Astrocyte of the cerebellum (primary cell): ENCODE measurements at regions not wholly inside any gene's neighbourhood (a gene's known extent, or its start where the extent isn't known, plus 50 kb on each side); places are given as distances from the start of the nearest gene placed in this dataset.

Experiments used
- DNase-seq: peaks from one replicate; pipeline ENCODE4 v3.0.0-alpha.2; 2011; ENCODE audit warnings: low read depth
- H3K4me3 ChIP-seq: 2 replicates; pipeline ENCODE4 v1.5.1; 2011; ENCODE audit warnings: mild to moderate bottlenecking, low read depth, low read length, moderate library complexity
- in situ Hi-C: cut with HindIII; loops from 2 replicates; pipeline ENCODE4 v1.10.0; 2017; ENCODE audit warnings: low sequenced_read_pairs
- TF ChIP-seq, protein P1 (sequence below): IDR thresholded peaks from 2 replicates; pipeline ENCODE4 v1.5.1; 2012; ENCODE audit warnings: low read length, low read depth, moderate library complexity, mild to moderate bottlenecking; ENCODE audit errors: missing control alignments

DNA sequence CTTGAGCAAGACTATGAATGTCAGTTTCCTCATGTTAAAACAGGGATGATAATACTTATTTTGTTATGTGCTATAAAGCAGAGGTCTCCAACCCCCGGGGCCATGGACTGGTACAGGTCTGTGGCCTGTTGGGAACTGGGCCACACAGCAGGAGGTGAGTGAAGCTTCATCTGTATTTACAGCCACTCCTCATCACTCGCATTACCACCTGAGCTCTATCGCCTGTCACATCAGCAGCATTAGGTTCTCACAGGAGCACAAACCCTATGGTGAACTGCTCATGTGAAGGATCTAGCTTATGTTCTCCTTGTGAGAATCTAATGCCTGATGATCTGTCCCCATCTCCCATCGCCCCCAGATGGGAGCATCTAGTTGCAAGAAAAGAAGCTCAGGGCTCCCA is 365.3 kb upstream of the SMIM30 start:
- in situ Hi-C loops, result no loop called here
- TF ChIP-seq, protein P1, sequence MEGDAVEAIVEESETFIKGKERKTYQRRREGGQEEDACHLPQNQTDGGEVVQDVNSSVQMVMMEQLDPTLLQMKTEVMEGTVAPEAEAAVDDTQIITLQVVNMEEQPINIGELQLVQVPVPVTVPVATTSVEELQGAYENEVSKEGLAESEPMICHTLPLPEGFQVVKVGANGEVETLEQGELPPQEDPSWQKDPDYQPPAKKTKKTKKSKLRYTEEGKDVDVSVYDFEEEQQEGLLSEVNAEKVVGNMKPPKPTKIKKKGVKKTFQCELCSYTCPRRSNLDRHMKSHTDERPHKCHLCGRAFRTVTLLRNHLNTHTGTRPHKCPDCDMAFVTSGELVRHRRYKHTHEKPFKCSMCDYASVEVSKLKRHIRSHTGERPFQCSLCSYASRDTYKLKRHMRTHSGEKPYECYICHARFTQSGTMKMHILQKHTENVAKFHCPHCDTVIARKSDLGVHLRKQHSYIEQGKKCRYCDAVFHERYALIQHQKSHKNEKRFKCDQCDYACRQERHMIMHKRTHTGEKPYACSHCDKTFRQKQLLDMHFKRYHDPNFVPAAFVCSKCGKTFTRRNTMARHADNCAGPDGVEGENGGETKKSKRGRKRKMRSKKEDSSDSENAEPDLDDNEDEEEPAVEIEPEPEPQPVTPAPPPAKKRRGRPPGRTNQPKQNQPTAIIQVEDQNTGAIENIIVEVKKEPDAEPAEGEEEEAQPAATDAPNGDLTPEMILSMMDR, result no peak
- no peak for DNase-seq

DNA sequence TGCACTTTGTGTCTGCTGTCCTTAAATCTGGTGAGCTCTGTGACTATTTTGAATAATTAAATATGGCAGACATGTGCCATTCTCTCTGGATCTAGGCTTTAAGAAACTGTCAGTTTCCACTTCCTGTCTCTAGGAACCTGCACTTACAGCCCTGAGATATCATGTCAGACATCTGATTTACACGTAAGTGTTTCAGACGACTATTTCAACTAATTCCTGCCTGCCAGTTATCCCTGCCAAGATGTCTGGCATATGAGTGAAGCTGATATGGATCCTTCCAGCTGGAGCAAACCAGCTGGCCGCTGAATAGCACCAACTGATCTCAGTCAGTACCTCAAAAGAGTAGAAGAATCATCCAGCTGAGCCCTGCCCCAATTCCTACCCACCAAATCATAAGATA is 362.2 kb upstream of the SMIM30 start:
- H3K4me3 ChIP-seq, result no peak overlapping the region
- in situ Hi-C loops, result no loop called here
- TF ChIP-seq, protein P1, result no peak
- no peak for DNase-seq

More for the DNA sequence above, 365.3 kb upstream of the SMIM30 start:
- H3K4me3 ChIP-seq, result no peak overlapping the region

GRCh38 chr7:113464096-113464855 is 345.9 kb upstream of the SMIM30 start:
- no peak overlapping the region for H3K4me3 ChIP-seq
- in situ Hi-C loops, result no loop called here
- DNase-seq, result no peak
- TF ChIP-seq, protein P1, result no peak

DNA sequence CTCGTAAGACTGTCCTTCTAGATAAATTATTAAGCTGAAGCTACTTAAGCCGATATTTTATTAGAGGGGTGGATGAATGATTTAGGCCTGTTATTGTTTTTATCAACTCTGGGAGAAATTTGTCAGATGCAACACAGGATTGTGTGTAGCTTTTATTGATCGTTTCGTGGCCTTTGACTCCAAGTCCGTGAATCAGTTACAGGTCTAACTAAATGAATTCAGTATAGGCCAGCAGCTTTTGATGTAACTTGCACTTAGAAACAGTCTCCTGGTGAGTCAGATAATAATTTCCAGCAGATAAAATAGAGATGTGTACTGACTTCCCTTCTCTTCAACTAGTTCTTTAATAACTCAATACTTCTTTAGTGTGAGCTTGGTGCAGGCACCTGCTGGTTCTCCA is 341.7 kb upstream of the SMIM30 start:
- H3K4me3 ChIP-seq, result no peak overlapping the region
- in situ Hi-C loops, result no loop called here
- no peak for DNase-seq
- TF ChIP-seq, protein P1, result no peak

GRCh38 chr7:113456533-113456932 is 338.2 kb upstream of the SMIM30 start:
- H3K4me3 ChIP-seq, result no peak overlapping the region
- TF ChIP-seq, protein P1, result no peak
- in situ Hi-C loops, result no loop called here
- no peak for DNase-seq

DNA sequence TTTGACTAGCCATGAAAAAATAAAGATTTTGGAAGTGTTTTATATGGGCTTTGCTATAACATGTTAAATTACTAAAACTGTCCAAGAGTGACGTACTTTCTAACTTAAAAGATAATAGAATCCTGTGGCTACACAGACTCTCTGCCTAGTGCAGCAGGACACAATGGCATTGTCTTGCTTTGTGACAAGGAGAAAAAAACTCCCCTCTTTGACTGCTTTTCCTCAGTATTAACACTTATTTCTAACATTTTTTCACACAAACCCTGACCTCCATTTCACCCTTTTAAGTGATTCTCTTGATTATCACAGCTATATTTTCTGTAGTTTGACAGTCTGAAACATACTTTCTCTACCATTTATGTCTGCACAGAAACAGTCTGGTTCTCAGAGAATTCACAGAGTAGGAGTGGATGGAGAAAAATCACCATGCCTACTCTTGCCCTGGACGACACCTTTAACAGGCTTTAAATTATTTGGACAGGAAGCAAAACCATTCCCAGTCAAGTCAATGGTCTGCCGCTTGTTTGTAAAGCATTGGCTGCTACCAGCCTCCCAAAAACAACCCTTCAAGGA is 336.3 kb upstream of the SMIM30 start:
- in situ Hi-C loops, result no loop called here
- no peak overlapping the region for H3K4me3 ChIP-seq
- TF ChIP-seq, protein P1, result no peak
- DNase-seq, result no peak
